Lung (tissue), 11 donors: ENCODE measurements at regions not wholly inside any gene's neighbourhood (a gene's known extent, or its start where the extent isn't known, plus 50 kb on each side); places are given as distances from the start of the nearest gene placed in this dataset.

Source experiments
- ATAC-seq: fragments of 200-7000 bp; cut with Tn5 transposase; one replicate; pipeline ENCODE4 v1.9.1; 2020; ENCODE audit warnings: moderate number of reproducible peaks; ENCODE audit not compliant: insufficient read depth, low FRiP score
- DNase-seq, 3 donors: peaks; one replicate each; pipeline ENCODE4 v3.0.0-alpha.2; 2013 to 2017
- H3K27ac ChIP-seq, 2 donors: one replicate each; pipeline ENCODE4 v1.5.1; 2013; ENCODE audit warnings: mild to moderate bottlenecking in 2 of 2, moderate library complexity in 2 of 2, control low read depth in 1 of 2, inconsistent platforms in 1 of 2, low read depth in 1 of 2, low read length in 1 of 2
- H3K27me3 ChIP-seq, 3 donors: one replicate each; pipeline ENCODE4 v1.5.1; 2013; ENCODE audit warnings: low read length in 2 of 3; ENCODE audit not compliant: control insufficient read depth in 3 of 3, insufficient read depth in 3 of 3
- H3K36me3 ChIP-seq, 4 donors: one replicate each; pipeline ENCODE4 v1.5.1; 2013; ENCODE audit warnings: low read length in 4 of 4, mild to moderate bottlenecking in 1 of 4, moderate library complexity in 1 of 4; ENCODE audit not compliant: control insufficient read depth in 4 of 4, insufficient read depth in 4 of 4
- H3K4me1 ChIP-seq, 5 donors: one replicate each; pipeline ENCODE4 v1.5.1; 2013; ENCODE audit warnings: low read length in 5 of 5, mild to moderate bottlenecking in 2 of 5, moderate library complexity in 1 of 5; ENCODE audit not compliant: control insufficient read depth in 5 of 5, insufficient read depth in 5 of 5
- H3K4me3 ChIP-seq: one replicate; pipeline ENCODE4 v1.5.1; 2013; ENCODE audit warnings: mild to moderate bottlenecking, control low read depth, moderate library complexity
- H3K9ac ChIP-seq, 2 donors: one replicate each; pipeline ENCODE4 v1.5.1; 2013; ENCODE audit warnings: low read length in 2 of 2, control low read depth in 1 of 2; ENCODE audit not compliant: insufficient read depth in 1 of 2
- H3K9me3 ChIP-seq, 4 donors: one replicate each; pipeline ENCODE4 v1.5.1; 2013; ENCODE audit warnings: low read length in 3 of 4, mild to moderate bottlenecking in 1 of 4, moderate library complexity in 1 of 4; ENCODE audit not compliant: control insufficient read depth in 4 of 4, insufficient read depth in 3 of 4
- WGBS, 2 donors: extraction: QIAGEN DNeasy Blood & Tissue Kit; methylation state at CpG; one replicate each; pipeline ENCODE4 v1.1.7; 2013; 5-methylcytosine and 5-hydroxymethylcytosine counted together
- TF ChIP-seq, protein P1 (sequence below): IDR thresholded peaks from 2 replicates; pipeline ENCODE4 v1.5.1; 2012; ENCODE audit warnings: mild to moderate bottlenecking; ENCODE audit errors: control extremely low read depth, extremely low read depth
- donor health status: control.
- donor health status: control.
- donor health status: Bipolar disorder and iron deficiency.
- donor health status: healthy.
- donor health status: DM: yes; HTN: yes; CAD: no.

DNA sequence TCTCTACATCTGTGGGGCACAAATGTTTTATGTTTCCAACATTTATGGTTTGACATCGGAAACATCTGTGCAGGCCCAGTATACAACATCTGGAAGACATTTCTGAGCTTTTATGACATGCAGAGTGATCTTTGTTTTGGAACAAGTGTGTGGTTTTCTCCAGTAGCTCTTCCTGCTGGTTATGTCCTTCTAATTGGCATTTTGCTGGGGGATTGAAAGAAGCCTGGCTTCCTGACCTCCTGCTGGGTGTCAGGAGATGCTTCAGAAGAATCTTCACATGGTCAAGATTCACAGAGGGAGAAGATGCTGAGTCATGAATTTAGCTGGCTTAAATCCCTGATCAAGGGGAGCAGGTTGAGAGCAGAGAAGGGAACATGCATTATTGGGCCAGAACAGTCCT is 279.5 kb upstream of the MYOCD start:
- Histone ChIP-seq H3K4me1 (peaks cover 0 to 4% (median 0%) of the 10 kb centered on the region in 5 donors), H3K27ac (no peak overlapping the region), H3K9ac (no peak overlapping the region), H3K4me3 (no peak overlapping the region), H3K36me3 (no peaks in the 10 kb centered on the region), H3K9me3 (no peaks in the 10 kb centered on the region), H3K27me3 (peaks cover 0 to 4% (median 0%) of the 10 kb centered on the region in 3 donors)
- DNase-seq: peak in 2 of 3 donors; percentile 24 to 32
- TF ChIP-seq, protein P1, sequence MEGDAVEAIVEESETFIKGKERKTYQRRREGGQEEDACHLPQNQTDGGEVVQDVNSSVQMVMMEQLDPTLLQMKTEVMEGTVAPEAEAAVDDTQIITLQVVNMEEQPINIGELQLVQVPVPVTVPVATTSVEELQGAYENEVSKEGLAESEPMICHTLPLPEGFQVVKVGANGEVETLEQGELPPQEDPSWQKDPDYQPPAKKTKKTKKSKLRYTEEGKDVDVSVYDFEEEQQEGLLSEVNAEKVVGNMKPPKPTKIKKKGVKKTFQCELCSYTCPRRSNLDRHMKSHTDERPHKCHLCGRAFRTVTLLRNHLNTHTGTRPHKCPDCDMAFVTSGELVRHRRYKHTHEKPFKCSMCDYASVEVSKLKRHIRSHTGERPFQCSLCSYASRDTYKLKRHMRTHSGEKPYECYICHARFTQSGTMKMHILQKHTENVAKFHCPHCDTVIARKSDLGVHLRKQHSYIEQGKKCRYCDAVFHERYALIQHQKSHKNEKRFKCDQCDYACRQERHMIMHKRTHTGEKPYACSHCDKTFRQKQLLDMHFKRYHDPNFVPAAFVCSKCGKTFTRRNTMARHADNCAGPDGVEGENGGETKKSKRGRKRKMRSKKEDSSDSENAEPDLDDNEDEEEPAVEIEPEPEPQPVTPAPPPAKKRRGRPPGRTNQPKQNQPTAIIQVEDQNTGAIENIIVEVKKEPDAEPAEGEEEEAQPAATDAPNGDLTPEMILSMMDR: no peak
- 65 to 88% methylated on average over 1 of the region's 1 CpG for WGBS, 2 donors
- no peak for ATAC-seq

DNA sequence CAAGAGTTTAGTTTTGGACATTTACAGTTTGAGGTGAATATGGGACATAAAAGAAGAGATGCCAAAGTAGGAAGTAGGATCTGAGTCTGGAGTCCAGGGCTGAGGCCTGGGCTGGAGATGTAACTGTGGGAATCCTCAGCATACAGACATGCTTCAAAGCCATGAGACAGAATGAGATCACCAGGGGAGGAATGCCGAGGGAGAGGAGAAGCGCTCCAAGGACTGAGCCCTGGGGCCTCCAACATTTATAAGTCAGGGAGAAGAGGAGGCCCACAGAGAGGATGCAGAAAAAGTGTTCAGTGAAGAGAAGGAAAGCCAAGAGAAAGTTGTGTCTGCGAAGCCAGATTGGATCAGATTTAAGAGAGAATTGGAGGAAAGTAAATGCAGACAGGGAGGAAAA is 277.5 kb upstream of the MYOCD start:
- TF ChIP-seq, protein P1: no peak
- DNase-seq: no peak
- Histone ChIP-seq H3K36me3 (no peaks in the 10 kb centered on the region), H3K4me3 (no peak overlapping the region), H3K9ac (no peak overlapping the region), H3K9me3 (no peaks in the 10 kb centered on the region), H3K4me1 (no peaks in the 10 kb centered on the region), H3K27me3 (peaks cover 0 to 4% (median 0%) of the 10 kb centered on the region in 3 donors), H3K27ac (no peak overlapping the region)
- 87 to 95% methylated on average over 3 of the region's 3 CpGs for WGBS, 2 donors
- ATAC-seq: no peak

DNA sequence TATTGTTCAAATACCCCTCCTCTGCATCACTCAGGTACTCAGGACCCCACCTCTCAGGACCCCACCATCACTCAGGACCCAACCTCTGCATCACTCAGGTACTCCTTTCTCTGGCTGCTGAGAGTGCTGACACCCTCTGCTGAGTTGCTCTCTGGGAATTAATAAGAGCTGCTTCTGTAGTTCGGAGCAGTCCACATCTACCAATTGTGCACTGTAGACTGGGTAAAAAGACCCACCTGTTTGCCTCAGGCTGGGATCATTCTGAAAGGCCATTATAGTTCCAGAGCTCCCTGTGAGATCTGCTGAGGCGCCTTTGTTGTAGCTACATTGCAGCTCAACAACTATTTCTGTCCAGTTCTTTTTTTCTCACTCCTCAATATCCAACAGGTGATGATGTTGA is 276.3 kb upstream of the MYOCD start:
- peaks cover 0 to 4% (median 0%) of the 10 kb centered on the region in 3 donors for H3K27me3 ChIP-seq
- H3K27ac ChIP-seq: no peak overlapping the region
- TF ChIP-seq, protein P1: no peak
- no peak for DNase-seq
- H3K4me1 ChIP-seq: peaks cover 0 to 4% (median 0%) of the 10 kb centered on the region in 5 donors
- H3K9me3 ChIP-seq: no peaks in the 10 kb centered on the region
- no peaks in the 10 kb centered on the region for H3K36me3 ChIP-seq
- H3K9ac ChIP-seq: no peak overlapping the region
- no peak overlapping the region for H3K4me3 ChIP-seq
- WGBS, 2 donors: 92 to 94% methylated on average over 2 of the region's 2 CpGs
- no peak for ATAC-seq

DNA sequence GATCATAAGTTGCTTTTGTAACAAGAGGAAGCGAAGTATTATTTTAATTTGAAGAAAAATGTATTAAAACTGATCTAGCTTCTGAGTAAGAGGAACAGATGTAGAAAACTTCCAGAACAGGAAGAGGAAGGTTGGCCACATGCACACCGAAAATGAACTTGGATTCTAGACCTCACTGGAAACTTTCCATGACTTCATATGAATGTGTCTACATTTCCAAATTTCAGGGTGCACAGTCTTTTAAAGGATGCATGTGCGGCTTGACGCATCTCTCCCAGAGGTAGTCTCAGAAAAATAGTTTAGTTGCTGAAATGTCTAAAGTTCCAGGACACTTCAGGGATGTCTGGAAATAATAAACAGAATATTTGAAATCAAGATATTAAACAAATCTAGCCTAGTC is 275.1 kb upstream of the MYOCD start:
- 81 to 85% methylated on average over 4 of the region's 4 CpGs for WGBS, 2 donors
- no peak for DNase-seq

More for the DNA sequence above, 275.1 kb upstream of the MYOCD start:
- Histone ChIP-seq H3K9me3 (no peaks in the 10 kb centered on the region), H3K4me1 (peaks cover 0 to 4% (median 0%) of the 10 kb centered on the region in 5 donors), H3K9ac (no peak overlapping the region), H3K4me3 (no peak overlapping the region), H3K36me3 (no peaks in the 10 kb centered on the region), H3K27me3 (peaks cover 0 to 4% (median 0%) of the 10 kb centered on the region in 3 donors), H3K27ac (no peak overlapping the region)
- no peak for ATAC-seq
- TF ChIP-seq, protein P1: no peak
